ENCODE measurements at regions not wholly inside any gene's neighbourhood (a gene's known extent, or its start where the extent isn't known, plus 50 kb on each side); places are given as distances from the start of the nearest gene placed in this dataset.

DNA sequence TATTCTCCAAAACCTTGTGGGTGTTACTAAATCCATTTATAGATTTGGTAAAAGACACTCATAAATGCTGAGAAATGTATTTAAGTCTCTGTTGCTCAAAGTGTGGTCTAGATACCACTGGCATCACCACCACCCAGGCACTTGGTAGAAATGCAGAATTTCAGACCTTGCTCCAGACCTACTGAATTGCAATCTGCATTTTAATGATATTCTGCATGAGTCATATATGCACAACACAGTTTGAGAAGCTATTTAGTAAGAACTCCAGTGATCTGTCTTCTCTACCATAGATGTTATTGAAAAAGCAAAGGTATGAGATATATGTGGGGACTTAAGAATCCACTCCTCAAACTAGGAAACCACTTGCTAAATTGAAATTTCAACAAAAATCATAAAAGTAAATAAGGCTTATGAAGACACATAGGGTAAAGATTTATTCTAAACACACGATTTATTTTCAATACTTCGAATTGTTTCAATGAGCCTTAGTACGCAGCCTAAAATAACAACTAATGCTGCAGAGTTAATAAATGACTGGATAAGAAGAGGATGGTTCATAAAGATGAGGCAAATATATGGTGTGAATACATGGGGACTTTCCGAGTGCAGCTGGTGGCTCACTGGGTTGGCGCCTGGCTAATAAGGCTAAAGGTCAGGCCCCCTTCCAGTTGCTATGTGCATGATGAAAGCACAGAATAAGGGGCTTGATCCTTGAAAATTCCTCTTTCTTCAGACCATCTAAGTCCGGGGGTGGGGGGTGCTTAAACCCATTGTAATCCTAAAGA lies 813.3 kb downstream of the NR2F2 start:
- TF ChIP-seq, protein P1, sequence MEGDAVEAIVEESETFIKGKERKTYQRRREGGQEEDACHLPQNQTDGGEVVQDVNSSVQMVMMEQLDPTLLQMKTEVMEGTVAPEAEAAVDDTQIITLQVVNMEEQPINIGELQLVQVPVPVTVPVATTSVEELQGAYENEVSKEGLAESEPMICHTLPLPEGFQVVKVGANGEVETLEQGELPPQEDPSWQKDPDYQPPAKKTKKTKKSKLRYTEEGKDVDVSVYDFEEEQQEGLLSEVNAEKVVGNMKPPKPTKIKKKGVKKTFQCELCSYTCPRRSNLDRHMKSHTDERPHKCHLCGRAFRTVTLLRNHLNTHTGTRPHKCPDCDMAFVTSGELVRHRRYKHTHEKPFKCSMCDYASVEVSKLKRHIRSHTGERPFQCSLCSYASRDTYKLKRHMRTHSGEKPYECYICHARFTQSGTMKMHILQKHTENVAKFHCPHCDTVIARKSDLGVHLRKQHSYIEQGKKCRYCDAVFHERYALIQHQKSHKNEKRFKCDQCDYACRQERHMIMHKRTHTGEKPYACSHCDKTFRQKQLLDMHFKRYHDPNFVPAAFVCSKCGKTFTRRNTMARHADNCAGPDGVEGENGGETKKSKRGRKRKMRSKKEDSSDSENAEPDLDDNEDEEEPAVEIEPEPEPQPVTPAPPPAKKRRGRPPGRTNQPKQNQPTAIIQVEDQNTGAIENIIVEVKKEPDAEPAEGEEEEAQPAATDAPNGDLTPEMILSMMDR (IDR thresholded peaks at IDR 0.05) = no peak
- TF ChIP-seq POLR2AphosphoS5 (IDR thresholded peaks at IDR 0.05) = no peak

Measured in breast epithelium (tissue), 3 donors.